HEK293T (cell line): ENCODE measurements at regions not wholly inside any gene's neighbourhood (a gene's known extent, or its start where the extent isn't known, plus 50 kb on each side); places are given as distances from the start of the nearest gene placed in this dataset.

Source experiments
- ARNT ChIP-seq: fragments of 450-650 bp; IDR thresholded peaks from 2 replicates; pipeline ENCODE4 v1.6.1; 2017; ENCODE audit warnings: mild to moderate bottlenecking
- BHLHE40 ChIP-seq: fragments of 450-650 bp; IDR thresholded peaks from 2 replicates; pipeline ENCODE4 v1.6.1; 2016; ENCODE audit warnings: mild to moderate bottlenecking, moderate library complexity, borderline replicate concordance
- CTBP1 ChIP-seq: fragments of 450-650 bp; IDR thresholded peaks from 2 replicates; pipeline ENCODE4 v1.6.1; 2016; ENCODE audit warnings: borderline replicate concordance
- ELF4 ChIP-seq: fragments of 450-650 bp; IDR thresholded peaks from 2 replicates; pipeline ENCODE4 v1.6.1; 2017; ENCODE audit warnings: antibody characterized with exemption
- FOXK2 ChIP-seq: fragments of 450-650 bp; IDR thresholded peaks from 2 replicates; pipeline ENCODE4 v1.6.1; 2016; ENCODE audit warnings: mild to moderate bottlenecking
- FOXM1 ChIP-seq: fragments of 450-650 bp; IDR thresholded peaks from 2 replicates; pipeline ENCODE4 v1.6.1; 2017; ENCODE audit warnings: mild to moderate bottlenecking, borderline replicate concordance
- HDGF ChIP-seq: fragments of 450-650 bp; IDR thresholded peaks from 2 replicates; pipeline ENCODE4 v1.6.1; 2017; ENCODE audit warnings: antibody characterized with exemption, borderline replicate concordance
- L3MBTL2 ChIP-seq: fragments of 450-650 bp; conservative IDR thresholded peaks from 2 replicates; pipeline ENCODE4 v1.6.1; 2016; ENCODE audit warnings: mild to moderate bottlenecking
- LEF1 ChIP-seq: fragments of 450-650 bp; IDR thresholded peaks from 2 replicates; pipeline ENCODE4 v1.6.1; 2017; ENCODE audit warnings: mild to moderate bottlenecking, borderline replicate concordance
- NFRKB ChIP-seq: fragments of 450-650 bp; IDR thresholded peaks from 2 replicates; pipeline ENCODE4 v1.6.1; 2016; ENCODE audit warnings: mild to moderate bottlenecking, moderate library complexity
- SP1 ChIP-seq: fragments of 450-650 bp; IDR thresholded peaks from 2 replicates; pipeline ENCODE4 v1.6.1; 2017
- SUZ12 ChIP-seq: fragments of 450-650 bp; IDR thresholded peaks from 2 replicates; pipeline ENCODE4 v1.6.1; 2016; ENCODE audit warnings: mild to moderate bottlenecking
- ZNF384 ChIP-seq: fragments of 450-650 bp; IDR thresholded peaks from 2 replicates; pipeline ENCODE4 v1.6.1; 2016

DNA sequence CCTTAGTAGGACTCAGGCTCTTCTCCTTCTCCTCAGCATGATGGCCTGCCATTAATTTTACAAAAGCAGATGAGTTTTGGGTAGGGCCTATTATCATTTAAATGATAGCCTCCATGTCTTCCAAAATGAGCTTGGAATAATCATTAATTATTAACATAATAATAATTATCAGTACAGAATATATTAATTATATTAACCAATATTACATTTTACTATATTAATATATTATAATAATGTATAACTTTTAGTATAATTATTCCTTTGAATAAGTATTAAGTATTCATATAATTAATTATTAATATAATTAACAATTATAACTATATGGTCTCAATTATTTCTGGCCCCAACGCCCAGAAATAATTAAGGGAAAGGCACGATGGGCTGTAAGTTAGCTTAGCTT lies 318.6 kb upstream of the ADGRL4 start:
- TF ChIP-seq ZNF384: no peak
- no peak for TF ChIP-seq BHLHE40
- TF ChIP-seq NFRKB: no peak
- TF ChIP-seq SP1: no peak
- TF ChIP-seq L3MBTL2: no peak
- no peak for TF ChIP-seq FOXM1
- TF ChIP-seq LEF1: no peak
- TF ChIP-seq HDGF: no peak
- TF ChIP-seq FOXK2: no peak
- no peak for TF ChIP-seq ARNT
- no peak for TF ChIP-seq SUZ12
- TF ChIP-seq CTBP1: no peak
- TF ChIP-seq ELF4: no peak
